ENCODE measurements at regions not wholly inside any gene's neighbourhood (a gene's known extent, or its start where the extent isn't known, plus 50 kb on each side); places are given as distances from the start of the nearest gene placed in this dataset.

DNA sequence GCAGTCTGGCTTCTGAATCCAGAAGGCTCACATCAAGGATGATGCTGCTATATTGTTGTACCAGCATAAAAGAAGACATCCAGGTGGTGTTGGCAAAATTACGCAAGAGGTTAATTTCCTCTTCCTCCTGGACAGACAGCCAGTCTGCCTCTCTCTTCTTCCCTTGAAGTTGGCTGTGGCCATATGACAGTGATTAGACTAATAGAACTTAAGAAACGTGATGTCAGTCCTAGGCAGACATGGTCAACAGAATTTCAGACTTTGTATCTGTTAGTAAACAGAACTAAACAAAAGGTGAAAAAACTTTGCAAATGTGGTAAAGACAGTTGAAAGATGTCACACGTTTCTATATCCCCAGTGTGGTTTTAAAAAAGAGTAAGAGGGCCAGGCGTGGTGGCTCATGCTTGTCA lies 465.2 kb upstream of the NR2F2 start:
- in situ Hi-C loops (cut with HindIII; ENCODE audit: low sequenced_read_pairs): loop anchor here (10.0 kb wide), 1 partner anchor 61 kb away; no protein-coding TSS in a partner anchor

DNA sequence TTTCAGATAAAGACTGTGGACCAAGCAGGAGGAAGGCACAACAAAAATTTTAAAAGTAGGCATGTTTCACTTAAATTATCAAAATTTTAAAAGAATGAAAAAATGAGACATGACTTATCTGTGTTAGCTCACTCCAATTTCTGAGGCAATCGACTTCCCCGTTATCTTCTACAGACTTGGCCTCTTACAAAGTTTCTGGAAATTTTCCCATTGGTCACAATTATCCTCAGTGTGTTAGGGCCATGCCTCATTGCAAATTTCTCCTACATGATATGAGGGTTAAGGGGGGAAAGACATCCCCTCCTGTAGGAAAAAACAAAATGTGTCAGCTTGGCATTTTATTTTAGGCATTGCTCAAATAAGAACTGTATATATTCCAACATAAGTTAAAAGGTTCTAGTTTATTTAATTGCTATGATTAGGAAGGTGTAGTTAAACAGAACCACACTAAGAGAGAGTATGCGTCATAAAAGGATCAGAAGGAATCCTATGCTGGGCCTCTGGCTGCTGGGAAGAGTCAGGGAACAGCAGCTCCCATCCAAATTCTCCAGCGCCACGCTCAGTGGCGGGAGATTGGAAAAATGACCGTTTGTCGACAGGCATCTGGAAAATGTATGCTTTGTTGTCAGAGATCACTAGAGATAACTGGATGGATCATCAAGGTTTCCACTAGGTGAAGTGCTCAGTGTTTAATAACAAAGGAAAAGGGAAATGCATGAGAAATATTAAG lies 463.6 kb upstream of the NR2F2 start:
- in situ Hi-C loops (cut with HindIII; ENCODE audit: low sequenced_read_pairs): loop anchor here (10.0 kb wide), 1 partner anchor 62 kb away; no protein-coding TSS in a partner anchor

DNA sequence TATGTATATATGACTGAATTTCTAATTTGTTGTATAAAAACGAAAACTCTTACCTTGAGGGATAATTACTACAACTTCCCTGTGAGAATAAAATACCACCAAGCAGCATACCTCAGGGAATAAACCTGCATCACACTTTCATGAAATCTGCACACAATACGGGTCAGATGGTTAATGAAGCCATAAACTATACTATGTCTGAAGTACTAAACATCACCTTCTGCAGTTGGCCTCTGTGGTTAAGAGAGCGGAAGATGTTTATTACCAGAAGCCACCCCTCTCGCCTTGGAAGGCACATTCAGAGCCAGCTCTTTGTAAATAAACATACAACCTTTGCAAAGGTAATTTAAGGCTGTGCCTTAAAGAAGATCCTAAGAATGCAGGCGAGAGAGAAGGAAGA lies 462.1 kb upstream of the NR2F2 start:
- in situ Hi-C loops (cut with HindIII; ENCODE audit: low sequenced_read_pairs): loop anchor here (10.0 kb wide), 1 partner anchor 64 kb away; no protein-coding TSS in a partner anchor

- in situ Hi-C loops (cut with HindIII; ENCODE audit: low sequenced_read_pairs): loop anchor here (10.0 kb wide), 1 partner anchor 64 kb away; no protein-coding TSS in a partner anchor
These were observed 461.5 kb upstream of the NR2F2 start for GRCh38 chr15:95868970-95869369.

- in situ Hi-C loops (cut with HindIII; ENCODE audit: low sequenced_read_pairs): loop anchor here (10.0 kb wide), 1 partner anchor 65 kb away; no protein-coding TSS in a partner anchor
These were observed 460.6 kb upstream of the NR2F2 start for GRCh38 chr15:95869920-95870319.

DNA sequence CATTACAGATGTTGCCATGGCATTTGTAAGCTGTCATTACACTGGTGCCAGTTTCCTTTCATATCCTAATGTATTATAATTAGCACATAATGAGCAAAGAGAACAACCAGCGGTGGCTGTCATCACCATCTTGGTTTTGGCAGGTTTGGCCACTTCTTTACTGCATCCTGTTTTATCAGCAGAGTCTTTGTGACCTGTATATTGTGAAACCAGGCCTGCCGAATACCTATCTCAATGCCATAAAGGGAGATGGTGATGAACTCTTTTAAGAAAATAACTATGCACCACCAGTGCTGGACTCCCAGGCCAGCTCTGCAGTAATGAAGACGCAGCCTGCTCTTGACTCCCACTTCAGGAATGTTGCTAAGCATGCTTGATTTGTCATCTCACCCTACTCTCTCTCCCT lies 458.1 kb upstream of the NR2F2 start:
- in situ Hi-C loops (cut with HindIII; ENCODE audit: low sequenced_read_pairs): no loop called here

- in situ Hi-C loops (cut with HindIII; ENCODE audit: low sequenced_read_pairs): no loop called here
These were observed 455.9 kb upstream of the NR2F2 start for GRCh38 chr15:95874637-95875036.

- in situ Hi-C loops (cut with HindIII; ENCODE audit: low sequenced_read_pairs): no loop called here
These were observed 455.3 kb upstream of the NR2F2 start for GRCh38 chr15:95875121-95875643.

DNA sequence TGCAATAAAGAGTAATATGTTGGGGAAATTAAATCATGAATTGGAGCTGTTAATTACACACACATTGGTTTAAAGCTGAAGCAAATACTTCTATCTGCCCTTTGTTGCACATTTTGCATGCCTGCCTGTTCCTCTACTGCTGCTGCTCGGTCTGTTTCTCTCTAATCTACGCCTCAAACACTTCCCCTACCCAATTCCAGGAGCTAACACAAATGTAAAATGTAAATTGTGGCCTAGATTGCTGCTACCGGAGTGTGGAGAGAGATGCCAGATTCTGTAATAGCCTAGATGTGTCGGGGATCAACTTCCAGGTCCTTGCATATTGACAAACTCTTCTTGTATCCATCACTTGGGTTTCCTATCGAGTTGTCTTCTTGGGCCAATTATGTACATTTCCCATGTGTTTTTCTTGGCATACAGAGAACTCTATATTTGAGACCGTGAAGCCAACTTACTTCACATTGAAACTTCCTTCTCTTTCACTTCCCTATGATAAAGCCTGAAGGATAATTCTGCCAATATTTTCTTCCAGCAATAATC lies 450.4 kb upstream of the NR2F2 start:
- in situ Hi-C loops (cut with HindIII; ENCODE audit: low sequenced_read_pairs): no loop called here

- in situ Hi-C loops (cut with HindIII; ENCODE audit: low sequenced_read_pairs): no loop called here
These were observed 449.9 kb upstream of the NR2F2 start for GRCh38 chr15:95880630-95881029.

DNA sequence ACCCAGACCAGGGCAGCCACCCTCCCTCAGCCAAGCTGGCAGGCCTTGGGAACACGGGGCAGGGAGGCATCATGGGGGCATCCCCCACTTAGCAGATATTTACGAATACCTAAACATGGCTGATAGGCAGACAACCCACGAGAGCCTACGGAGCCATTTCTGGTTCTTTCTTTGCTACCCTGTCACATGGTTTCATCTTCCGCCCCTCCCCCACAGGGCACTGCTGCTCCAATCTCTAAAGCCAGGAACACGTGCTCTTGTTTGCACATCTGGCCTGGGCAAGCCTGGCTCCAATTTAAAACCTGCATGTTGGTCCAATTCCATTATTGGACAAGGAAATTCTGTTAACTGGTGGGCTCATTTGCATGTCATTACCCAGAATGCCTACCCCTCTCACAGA lies 447.4 kb upstream of the NR2F2 start:
- in situ Hi-C loops (cut with HindIII; ENCODE audit: low sequenced_read_pairs): no loop called here

GRCh38 chr15:95884276-95884675 lies 446.2 kb upstream of the NR2F2 start:
- in situ Hi-C loops (cut with HindIII; ENCODE audit: low sequenced_read_pairs): no loop called here

- in situ Hi-C loops (cut with HindIII; ENCODE audit: low sequenced_read_pairs): no loop called here
These were observed 442.7 kb upstream of the NR2F2 start for GRCh38 chr15:95887666-95888390.

DNA sequence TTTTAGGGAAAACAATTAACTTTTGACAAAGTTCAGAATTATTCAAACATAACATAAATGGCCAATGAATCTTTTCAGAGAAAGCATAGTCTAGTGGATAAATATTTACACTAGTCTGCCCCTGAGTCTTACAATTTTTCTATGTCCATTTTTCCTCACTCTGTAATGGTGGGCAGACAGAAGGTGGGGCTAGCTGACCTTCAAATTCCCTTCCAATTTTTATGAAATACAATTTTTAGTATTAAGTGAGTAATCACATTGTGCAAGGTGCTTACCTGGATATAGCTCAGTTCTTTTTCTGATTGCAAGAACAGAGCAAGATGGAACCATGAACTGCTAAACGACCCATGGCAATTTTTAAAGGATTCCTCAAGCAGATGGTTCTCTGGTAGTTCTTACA lies 441.7 kb upstream of the NR2F2 start:
- in situ Hi-C loops (cut with HindIII; ENCODE audit: low sequenced_read_pairs): no loop called here

DNA sequence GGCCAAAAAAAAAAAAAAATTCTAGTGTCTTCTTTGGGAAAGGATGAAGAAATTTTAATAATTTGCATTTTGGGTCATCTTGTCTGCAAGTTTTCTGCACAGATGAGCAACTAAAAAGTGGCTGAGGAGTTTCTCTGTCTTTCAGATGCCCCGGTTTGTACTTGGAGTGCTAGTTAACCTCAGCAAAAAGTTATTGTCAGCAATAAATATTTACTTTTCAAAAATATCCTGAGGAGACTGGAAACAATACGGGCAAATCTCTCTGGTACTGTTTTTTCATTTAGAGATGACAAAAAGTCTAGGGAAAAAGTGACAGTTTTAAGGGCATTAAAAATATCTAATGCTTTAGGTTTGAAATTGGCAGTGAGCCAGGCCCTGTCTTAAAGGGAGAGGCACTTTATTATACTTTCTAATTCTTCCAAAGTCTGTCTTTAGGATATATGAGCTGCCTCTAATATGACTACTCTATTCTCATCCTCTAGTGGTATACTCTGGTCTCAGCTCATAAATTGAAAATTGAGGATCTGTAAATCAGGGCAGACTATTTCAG lies 436.0 kb upstream of the NR2F2 start:
- in situ Hi-C loops (cut with HindIII; ENCODE audit: low sequenced_read_pairs): no loop called here

GRCh38 chr15:95895508-95895907 lies 435.0 kb upstream of the NR2F2 start:
- in situ Hi-C loops (cut with HindIII; ENCODE audit: low sequenced_read_pairs): no loop called here

DNA sequence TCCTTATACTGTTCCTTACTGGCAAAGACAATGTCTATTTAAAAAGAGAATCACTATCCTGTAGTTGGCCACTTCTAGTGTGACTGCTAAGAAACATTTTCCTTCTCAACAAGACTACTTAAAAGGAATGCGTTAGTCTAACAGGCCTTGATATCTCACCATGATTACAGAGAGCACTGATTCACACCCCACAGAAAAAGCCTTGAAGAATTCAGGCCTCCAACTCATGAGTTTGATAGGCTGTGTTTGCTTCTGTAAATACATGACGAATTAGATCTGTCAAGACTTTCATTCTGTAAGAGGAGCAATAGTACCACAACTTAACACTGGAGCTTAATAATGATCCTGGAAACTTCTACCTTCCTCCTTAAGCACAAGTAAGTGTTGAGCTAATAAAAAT lies 432.8 kb upstream of the NR2F2 start:
- in situ Hi-C loops (cut with HindIII; ENCODE audit: low sequenced_read_pairs): no loop called here

GRCh38 chr15:95898761-95899160 lies 431.7 kb upstream of the NR2F2 start:
- in situ Hi-C loops (cut with HindIII; ENCODE audit: low sequenced_read_pairs): no loop called here

DNA sequence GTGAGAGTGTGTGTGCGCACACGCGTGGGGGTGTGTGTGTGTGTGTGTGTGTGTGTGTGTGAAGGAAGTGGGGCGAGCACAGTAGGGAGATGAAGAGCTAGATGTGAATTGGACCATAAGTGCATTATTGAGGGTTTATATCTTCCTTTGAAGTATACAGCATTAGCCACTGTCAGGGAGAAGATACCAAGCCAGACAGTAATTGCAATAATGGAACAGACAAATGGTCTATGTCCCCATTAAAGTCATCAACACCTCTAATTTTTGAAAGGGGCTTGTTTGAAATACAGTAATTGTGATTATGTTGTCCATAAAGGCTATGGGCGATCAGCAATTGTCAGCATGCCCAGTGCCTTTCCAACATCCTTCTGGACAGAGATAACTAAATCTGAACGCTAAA lies 429.2 kb upstream of the NR2F2 start:
- in situ Hi-C loops (cut with HindIII; ENCODE audit: low sequenced_read_pairs): no loop called here

- in situ Hi-C loops (cut with HindIII; ENCODE audit: low sequenced_read_pairs): no loop called here
These were observed 427.9 kb upstream of the NR2F2 start for GRCh38 chr15:95902606-95903005.

DNA sequence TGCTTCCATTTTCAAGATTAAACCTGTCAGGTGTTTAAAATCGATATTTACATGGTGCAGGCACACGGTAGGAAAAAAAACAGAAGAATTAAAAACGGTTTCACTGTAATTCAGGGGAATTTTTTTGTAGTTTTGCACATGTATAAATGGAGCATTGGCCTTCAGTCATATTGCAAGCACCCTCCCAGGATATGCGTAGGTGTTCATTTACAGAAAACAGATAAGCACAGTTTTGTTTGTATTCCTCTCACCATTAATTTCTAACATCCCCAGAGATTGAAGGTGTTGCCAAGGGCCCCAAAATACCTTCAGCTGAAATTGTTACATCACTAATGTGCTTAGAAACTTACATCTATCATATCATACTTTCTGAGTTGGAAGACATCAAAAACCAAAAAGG lies 427.1 kb upstream of the NR2F2 start:
- in situ Hi-C loops (cut with HindIII; ENCODE audit: low sequenced_read_pairs): no loop called here
